SKM-1 treated with dmso at 0.1 percent for 144 hours (cell line): ENCODE measurements at regions not wholly inside any gene's neighbourhood (a gene's known extent, or its start where the extent isn't known, plus 50 kb on each side); places are given as distances from the start of the nearest gene placed in this dataset.
"Not testable (repeated sequence)": the region's sequence is repeated elsewhere in the genome, so short reads cannot be mapped to it uniquely, and the experiment has no call there.

Source experiments
- DNase-seq: peaks from one replicate; lab custom pipeline; 2025; ENCODE audit not compliant: unreplicated experiment; lab: John Stamatoyannopoulos, UW

- no peak for DNase-seq
These were observed 128.1 kb upstream of the PTPRZ1 start for GRCh38 chr7:121744877-121745276.

- DNase-seq = no peak
These were observed 128.6 kb upstream of the PTPRZ1 start for GRCh38 chr7:121744319-121744718.

DNA sequence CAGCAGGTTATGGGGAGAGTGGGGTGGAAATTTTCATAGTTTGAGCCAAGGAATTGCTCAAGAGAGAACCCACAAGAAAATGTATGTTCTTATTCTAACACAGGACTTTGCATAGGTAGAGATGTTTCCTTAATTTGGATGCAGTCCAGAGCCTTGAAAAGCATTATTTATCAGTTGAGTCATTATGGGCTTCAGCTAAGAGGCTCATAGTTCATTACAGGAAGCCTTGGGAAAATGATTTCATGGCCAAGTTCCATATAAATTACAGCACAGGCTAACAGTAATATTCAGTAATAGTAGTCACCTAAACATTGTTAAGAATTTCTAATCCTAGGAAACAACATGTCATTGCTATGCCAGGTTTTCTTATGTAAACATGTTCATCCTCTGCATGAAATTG, 131.1 kb upstream of the PTPRZ1 start:
- DNase-seq = no peak

DNA sequence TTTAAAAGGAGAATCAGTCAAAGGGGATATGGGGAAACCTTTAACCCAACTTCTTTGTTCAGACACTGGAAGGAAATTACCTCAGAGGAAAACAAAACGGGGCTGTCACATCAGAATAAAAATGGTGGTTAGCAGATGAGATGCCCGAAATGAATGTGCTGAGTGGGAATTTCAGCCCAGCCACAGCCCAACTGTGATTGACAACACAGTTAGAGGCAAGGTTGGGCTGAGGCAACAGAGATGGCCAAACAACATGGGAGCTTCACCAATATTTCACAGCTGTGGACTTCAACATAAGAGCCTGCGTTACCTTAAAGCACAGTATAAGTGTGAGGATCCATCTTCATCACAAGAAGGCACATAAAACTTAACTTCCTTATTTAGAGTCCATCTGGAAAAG, 133.5 kb upstream of the PTPRZ1 start:
- DNase-seq = no peak

GRCh38 chr7:121730869-121731268, 142.1 kb upstream of the PTPRZ1 start:
- no peak for DNase-seq

DNA sequence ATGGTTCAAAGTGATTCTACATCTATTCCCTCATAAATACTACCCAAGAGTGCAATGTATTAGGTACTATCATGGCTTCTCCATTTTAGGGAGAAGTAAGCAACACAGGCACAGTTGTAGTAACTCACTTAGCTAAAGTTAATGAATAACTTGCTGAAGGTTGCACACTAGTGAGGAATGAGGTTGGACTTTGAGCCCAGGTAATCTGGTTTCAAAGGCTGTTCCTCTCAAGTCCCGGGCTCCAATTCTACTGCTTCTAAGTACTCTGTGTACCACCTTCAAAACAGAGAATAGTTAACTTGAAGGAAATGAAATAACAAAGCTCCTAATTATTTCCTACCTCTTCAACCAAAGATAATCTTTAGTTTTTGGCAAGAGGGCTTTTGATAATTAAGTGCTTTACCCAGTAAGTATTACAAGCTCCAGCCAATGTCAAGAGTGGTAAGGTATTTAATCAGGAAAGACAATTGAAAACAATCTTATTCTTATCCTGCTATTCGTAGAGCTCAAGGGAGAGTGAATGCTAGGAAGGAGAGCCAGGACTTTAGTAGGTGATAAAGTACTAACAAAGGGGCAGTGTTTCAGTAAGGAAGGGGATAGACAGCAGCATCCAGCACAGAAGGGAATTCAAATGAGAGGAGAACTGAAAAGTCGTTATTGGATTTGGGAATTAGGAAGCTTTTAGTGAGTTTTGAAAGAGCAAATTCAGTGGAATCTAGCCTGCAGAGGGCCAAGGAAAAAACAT, 158.2 kb upstream of the PTPRZ1 start:
- DNase-seq = no peak

- not testable (repeated sequence) for DNase-seq
These were observed 160.0 kb upstream of the PTPRZ1 start for GRCh38 chr7:121712961-121713360.

GRCh38 chr7:121697731-121698316, 175.1 kb upstream of the PTPRZ1 start:
- DNase-seq = no peak

GRCh38 chr7:121696954-121697353, 176.0 kb upstream of the PTPRZ1 start:
- DNase-seq = no peak

DNA sequence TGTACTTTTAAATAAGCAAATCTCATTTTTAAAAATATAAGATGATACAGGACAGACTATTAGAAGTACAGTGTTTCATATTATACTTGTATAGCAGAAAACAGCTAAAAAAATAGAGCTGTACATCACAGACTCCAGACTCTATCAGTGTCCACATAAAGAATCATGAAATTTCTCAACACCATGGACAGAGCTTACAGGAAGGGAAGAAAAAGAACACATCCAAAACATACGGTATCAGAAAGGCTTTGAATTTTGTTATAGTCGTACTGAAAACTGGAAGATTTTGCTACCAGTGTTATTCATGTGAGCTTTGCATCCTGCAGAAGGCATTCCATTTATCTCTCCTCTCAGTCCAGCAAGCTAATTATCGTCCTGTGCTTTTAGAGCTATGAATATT, 183.2 kb upstream of the PTPRZ1 start:
- no peak for DNase-seq

DNA sequence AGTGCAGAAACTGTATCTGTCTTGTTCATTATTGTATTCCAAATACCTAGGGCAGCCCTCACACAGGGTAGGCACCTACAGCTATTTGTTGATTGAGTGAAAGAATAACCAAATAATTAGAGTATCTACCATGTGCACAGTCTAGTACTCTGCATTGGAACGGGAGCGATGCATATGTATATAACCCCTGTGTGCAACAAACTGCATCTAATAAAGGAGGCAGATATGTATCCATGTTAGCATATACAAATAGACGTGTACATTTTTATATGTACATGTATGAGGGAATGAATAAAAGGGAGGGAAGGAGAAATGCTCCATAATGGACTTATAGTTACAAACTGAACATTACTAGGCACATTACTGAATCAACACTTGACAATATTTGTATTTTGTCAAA, 191.3 kb upstream of the PTPRZ1 start:
- no peak for DNase-seq

DNA sequence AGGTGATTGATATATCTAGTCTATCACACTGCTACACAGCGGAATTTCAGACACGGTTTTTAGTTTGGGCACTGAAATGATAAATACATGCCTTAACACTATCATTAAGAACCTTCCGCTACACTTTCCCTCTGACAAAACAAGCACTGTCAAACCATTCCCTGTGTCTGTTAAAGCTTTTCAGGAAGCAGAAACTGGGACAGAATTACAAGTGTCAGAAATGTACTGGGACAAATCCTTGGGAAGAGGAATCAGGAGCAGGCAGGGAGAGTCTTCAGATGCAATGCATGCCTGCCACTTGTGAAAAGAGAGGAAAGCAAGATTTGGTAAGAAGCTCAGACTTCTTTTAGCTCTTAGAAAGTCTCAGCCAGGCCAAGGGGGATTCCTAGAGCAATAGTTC, 196.8 kb upstream of the PTPRZ1 start:
- no peak for DNase-seq

- not testable (repeated sequence) for DNase-seq
These were observed 198.5 kb upstream of the PTPRZ1 start for GRCh38 chr7:121674455-121674854.

- DNase-seq = no peak
These were observed 203.8 kb upstream of the PTPRZ1 start for GRCh38 chr7:121669144-121669543.

- no peak for DNase-seq
These were observed 206.7 kb upstream of the PTPRZ1 start for GRCh38 chr7:121666306-121666705.

DNA sequence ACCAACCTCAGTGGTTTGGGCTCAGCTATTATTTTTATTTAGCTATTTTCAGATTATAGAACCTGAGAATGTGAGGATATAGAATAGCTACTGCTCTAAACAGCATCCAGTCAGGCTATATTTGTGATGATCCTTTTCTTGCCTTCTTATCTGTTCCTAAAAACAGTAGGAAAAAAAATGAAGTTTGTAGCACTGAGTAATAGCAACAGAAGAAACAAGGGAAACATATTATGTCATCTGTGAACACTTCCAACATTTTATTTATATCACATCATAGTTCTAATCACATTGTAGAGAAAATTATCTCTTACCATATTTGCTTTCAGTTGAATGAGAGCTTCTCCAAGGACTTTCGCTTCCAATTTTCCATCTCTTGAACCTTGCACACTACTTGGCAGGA, 229.6 kb upstream of the PTPRZ1 start:
- DNase-seq = no peak

GRCh38 chr7:121639705-121640104, 233.3 kb upstream of the PTPRZ1 start:
- no peak for DNase-seq

GRCh38 chr7:121638286-121638685, 234.7 kb upstream of the PTPRZ1 start:
- DNase-seq = no peak

GRCh38 chr7:121634356-121634755, 238.2 kb upstream of the FAM3C start:
- DNase-seq = no peak

GRCh38 chr7:121633186-121633585, 237.1 kb upstream of the FAM3C start:
- DNase-seq = no peak

- DNase-seq = no peak
These were observed 228.8 kb upstream of the FAM3C start for GRCh38 chr7:121624958-121625357.

- no peak for DNase-seq
These were observed 227.2 kb upstream of the FAM3C start for GRCh38 chr7:121623130-121623872.
